ENCODE measurements at regions not wholly inside any gene's neighbourhood (a gene's known extent, or its start where the extent isn't known, plus 50 kb on each side); places are given as distances from the start of the nearest gene placed in this dataset.

DNA sequence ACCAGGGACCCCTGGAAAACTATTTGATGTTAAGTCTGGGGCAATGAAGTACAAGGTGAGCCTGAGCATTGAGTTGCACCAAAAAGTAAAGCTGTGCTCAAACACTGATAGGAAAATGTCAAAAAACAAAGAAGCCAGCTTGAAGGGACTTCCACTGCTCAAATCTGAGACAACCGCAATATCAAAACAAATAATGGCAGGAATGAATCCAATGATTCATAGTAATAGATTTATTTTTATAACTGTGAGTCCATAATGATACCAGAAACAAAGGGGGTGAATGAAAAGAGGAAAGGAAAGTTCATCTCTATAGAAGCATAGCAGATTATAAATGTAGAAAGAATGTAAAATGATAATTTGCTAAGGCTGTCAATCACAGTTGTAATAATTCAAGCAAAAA lies 237.3 kb upstream of the ZBTB20 start:
- DNase-seq (ENCODE audit: insufficient read length, low spot score) (no peak), FAIRE-seq (no peak)
- TF ChIP-seq, protein P1, sequence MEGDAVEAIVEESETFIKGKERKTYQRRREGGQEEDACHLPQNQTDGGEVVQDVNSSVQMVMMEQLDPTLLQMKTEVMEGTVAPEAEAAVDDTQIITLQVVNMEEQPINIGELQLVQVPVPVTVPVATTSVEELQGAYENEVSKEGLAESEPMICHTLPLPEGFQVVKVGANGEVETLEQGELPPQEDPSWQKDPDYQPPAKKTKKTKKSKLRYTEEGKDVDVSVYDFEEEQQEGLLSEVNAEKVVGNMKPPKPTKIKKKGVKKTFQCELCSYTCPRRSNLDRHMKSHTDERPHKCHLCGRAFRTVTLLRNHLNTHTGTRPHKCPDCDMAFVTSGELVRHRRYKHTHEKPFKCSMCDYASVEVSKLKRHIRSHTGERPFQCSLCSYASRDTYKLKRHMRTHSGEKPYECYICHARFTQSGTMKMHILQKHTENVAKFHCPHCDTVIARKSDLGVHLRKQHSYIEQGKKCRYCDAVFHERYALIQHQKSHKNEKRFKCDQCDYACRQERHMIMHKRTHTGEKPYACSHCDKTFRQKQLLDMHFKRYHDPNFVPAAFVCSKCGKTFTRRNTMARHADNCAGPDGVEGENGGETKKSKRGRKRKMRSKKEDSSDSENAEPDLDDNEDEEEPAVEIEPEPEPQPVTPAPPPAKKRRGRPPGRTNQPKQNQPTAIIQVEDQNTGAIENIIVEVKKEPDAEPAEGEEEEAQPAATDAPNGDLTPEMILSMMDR (IDR thresholded peaks at IDR 0.05; ENCODE audit: insufficient read depth, missing control alignments) = no peak

DNA sequence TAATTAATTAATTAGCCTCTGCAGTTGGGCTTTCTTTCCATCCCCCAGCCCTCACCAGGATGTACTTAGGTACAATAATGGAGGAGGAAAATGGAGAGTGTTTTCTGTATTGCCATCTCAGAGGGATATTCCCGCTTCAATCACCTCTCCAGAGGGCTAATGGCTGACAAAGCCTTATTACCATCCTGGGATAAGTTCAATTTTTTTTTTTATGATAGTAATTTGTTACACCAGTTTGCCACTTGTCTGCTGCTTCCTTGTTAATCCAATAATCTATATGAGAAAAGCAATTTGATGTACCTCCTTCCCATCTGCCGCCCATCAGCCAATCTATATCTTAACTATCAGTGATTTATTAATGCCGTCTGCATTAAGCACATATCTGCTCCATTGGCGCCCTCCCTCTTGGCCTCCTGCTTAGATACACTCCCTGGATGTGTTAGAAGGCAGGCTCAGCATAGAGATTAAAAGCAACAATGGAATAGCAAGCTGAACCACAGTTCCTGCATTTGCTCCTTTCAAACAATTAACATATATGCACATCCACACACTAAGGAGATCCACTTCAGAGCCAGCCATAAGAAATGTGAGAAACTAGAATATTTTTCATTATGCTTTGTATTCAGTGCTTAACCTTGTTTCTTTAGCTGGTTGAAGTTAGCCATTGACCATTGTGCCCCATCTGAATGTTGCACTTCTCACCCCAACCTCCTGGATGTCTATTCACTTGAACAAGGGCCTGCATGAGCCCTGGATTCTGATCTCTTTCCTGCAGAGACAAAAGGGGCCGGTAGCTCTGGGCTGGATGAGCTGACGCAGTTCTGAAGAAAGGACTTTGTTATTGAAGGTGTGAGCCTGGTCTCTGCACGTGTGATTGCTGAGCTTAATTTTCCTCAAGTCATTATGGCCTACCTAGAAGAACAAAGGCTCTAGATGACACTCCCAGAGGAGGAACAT lies 237.3 kb upstream of the GAP43 start:
- DNase-seq (ENCODE audit: insufficient read length, low spot score) (peak; percentile 28), FAIRE-seq (peak; percentile 93)
- TF ChIP-seq, protein P1 (IDR thresholded peaks at IDR 0.05; ENCODE audit: insufficient read depth, missing control alignments) = no peak

DNA sequence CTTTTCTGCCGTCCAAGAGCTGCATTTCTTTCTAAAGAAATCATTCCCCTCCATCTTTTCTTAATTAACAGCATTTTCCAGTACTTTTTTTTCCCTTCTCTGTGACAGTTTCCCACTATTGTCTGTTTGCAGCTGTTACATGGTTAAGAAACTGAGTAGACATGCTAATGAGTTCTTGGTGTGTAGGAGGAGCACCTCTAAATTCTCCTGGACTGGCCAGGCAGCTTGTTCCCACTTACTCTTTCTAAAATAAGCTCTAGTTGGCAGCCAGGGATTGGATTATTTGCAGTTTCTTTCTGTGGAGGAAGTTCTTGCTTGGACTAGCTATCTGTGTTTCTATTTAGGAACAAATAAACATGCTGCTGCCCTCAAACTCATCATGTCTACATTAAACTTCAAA lies 235.1 kb upstream of the GAP43 start:
- TF ChIP-seq, protein P1 (IDR thresholded peaks at IDR 0.05; ENCODE audit: insufficient read depth, missing control alignments) = no peak
- DNase-seq (ENCODE audit: insufficient read length, low spot score) = no peak
- no peak for FAIRE-seq

DNA sequence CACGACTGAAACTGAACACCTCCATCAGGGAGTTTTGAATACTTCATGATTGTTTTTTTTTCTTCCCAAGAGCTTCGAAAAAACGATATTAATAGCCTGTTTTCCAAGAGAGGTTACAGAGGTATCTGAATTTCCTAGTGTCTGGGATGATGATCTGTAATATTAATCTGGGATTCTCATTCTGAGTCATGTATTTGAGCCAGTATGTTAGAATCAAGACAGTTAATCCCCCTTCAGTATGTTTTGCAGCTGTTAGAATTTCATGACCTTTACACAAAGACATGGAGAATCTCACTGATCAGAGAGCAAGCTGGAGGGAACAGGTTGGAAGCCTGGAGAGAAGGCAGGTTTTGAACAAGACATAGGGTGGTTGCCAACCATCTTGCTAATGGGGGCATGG lies 234.5 kb upstream of the GAP43 start:
- FAIRE-seq (no peak), DNase-seq (ENCODE audit: insufficient read length, low spot score) (no peak)
- TF ChIP-seq, protein P1 (IDR thresholded peaks at IDR 0.05; ENCODE audit: insufficient read depth, missing control alignments) = no peak

DNA sequence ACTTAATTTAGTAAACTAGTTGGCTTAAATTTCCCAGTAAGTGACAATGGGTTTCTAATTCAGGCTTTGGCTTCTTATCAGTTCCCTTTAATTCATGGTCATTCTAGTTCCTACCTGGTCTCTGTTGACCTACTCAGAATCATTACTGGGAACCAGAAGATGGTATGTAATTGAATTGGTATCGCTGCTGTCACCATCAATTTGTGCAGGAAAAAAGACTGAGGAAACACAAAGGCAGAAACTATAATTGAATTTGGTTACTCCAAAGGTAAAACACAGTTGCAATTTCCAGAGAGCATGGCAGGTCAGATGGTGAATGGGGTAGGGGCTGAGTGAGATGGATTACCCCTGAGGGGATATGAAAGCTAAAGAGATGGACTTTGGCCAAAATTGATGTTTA lies 226.5 kb upstream of the GAP43 start:
- DNase-seq (ENCODE audit: insufficient read length, low spot score) (no peak), FAIRE-seq (no peak)
- TF ChIP-seq, protein P1 (IDR thresholded peaks at IDR 0.05; ENCODE audit: insufficient read depth, missing control alignments) = no peak

DNA sequence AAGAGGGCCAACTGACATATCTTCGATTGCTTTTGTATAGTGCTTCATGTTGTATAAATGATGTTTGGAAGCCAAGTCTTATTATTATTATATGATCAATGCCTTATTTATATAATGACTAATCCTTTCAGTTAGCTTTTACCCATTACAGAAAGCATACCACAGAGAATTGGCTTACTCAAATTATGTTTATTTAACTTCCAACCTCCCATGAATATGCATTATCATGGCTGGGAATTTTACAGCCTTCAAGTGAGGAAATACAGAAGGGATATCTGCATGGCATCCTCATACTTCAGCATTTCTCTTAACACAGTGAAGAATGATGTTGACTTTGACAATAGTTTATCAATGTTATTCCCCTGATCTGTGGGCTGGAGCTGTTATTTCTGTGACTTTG lies 225.9 kb upstream of the GAP43 start:
- TF ChIP-seq, protein P1 (IDR thresholded peaks at IDR 0.05; ENCODE audit: insufficient read depth, missing control alignments) = no peak
- DNase-seq (ENCODE audit: insufficient read length, low spot score) (no peak), FAIRE-seq (no peak)

DNA sequence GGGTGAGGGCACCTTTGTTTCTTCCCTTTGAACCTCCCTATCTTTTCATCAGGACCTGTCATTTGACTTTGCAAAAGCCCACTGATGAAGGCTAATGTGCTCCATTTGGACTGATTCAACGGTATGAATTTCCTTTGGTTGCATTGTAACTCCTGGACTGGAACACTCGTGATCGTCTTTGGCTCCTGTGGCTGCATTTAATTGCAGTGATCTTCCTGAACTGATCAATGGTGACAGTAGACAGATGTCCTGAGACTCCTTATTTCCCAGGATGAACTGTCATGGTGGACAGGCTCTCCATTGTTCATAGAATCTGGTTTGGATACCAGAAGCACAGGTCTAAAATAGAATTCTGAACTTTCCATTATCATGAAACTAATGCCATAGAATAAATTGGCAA lies 224.8 kb upstream of the GAP43 start:
- DNase-seq (ENCODE audit: insufficient read length, low spot score) (no peak), FAIRE-seq (no peak)
- TF ChIP-seq, protein P1 (IDR thresholded peaks at IDR 0.05; ENCODE audit: insufficient read depth, missing control alignments) = no peak

All from D721Med (cell line).